ENCODE measurements at regions not wholly inside any gene's neighbourhood (a gene's known extent, or its start where the extent isn't known, plus 50 kb on each side); places are given as distances from the start of the nearest gene placed in this dataset.
"Not testable (repeated sequence)": the region's sequence is repeated elsewhere in the genome, so short reads cannot be mapped to it uniquely, and the experiment has no call there.

- no peak for FAIRE-seq
- no peak for TF ChIP-seq POLR2A (IDR thresholded peaks at IDR 0.05; ENCODE audit: low read depth, low read length)
- no peak for DNase-seq (ENCODE audit: insufficient read length, low spot score)
Measured at GRCh38 chrX:63101879-63102620, 249.1 kb downstream of the SPIN4 start.

- DNase-seq (ENCODE audit: insufficient read length, low spot score): no peak
- TF ChIP-seq POLR2A (IDR thresholded peaks at IDR 0.05; ENCODE audit: low read depth, low read length): no peak
- no peak for FAIRE-seq
Measured at GRCh38 chrX:63058204-63058603, 292.9 kb downstream of the SPIN4 start.

GRCh38 chrX:63050225-63050624 is 300.9 kb downstream of the SPIN4 start:
- no peak for TF ChIP-seq POLR2A (IDR thresholded peaks at IDR 0.05; ENCODE audit: low read depth, low read length)
- FAIRE-seq: no peak
- DNase-seq (ENCODE audit: insufficient read length, low spot score): no peak

- no peak for TF ChIP-seq POLR2A (IDR thresholded peaks at IDR 0.05; ENCODE audit: low read depth, low read length)
- DNase-seq (ENCODE audit: insufficient read length, low spot score) (no peak), FAIRE-seq (no peak)
Measured at GRCh38 chrX:63032811-63033210, 318.3 kb downstream of the SPIN4 start.

- FAIRE-seq: no peak
- TF ChIP-seq POLR2A (IDR thresholded peaks at IDR 0.05; ENCODE audit: low read depth, low read length): no peak
- DNase-seq (ENCODE audit: insufficient read length, low spot score): no peak
Measured at GRCh38 chrX:63013549-63013948, 337.6 kb downstream of the SPIN4 start.

- TF ChIP-seq POLR2A (IDR thresholded peaks at IDR 0.05; ENCODE audit: low read depth, low read length): no peak
- no peak for DNase-seq (ENCODE audit: insufficient read length, low spot score)
- no peak for FAIRE-seq
Measured at GRCh38 chrX:63012574-63012973, 338.6 kb downstream of the SPIN4 start.

- FAIRE-seq: not testable (repeated sequence)
Measured at GRCh38 chrX:63000196-63000595, 350.9 kb downstream of the SPIN4 start.

More at GRCh38 chrX:63000196-63000595, 350.9 kb downstream of the SPIN4 start:
- DNase-seq (ENCODE audit: insufficient read length, low spot score): not testable (repeated sequence)

Measured in H54 (cell line).